Ishikawa (cell line): ENCODE measurements at regions not wholly inside any gene's neighbourhood (a gene's known extent, or its start where the extent isn't known, plus 50 kb on each side); places are given as distances from the start of the nearest gene placed in this dataset.

Source experiments
- CEBPB ChIP-seq: IDR thresholded peaks from 2 replicates; pipeline ENCODE4 v1.6.1; 2012
- CREB1 ChIP-seq: IDR thresholded peaks from 2 replicates; pipeline ENCODE4 v1.6.1; 2012; ENCODE audit warnings: low read depth
- EP300 ChIP-seq: IDR thresholded peaks from 2 replicates; pipeline ENCODE4 v1.6.1; 2012; ENCODE audit warnings: borderline replicate concordance
- FOXM1 ChIP-seq: IDR thresholded peaks from 2 replicates; pipeline ENCODE4 v1.6.1; 2012; ENCODE audit warnings: low read depth, borderline replicate concordance
- MAX ChIP-seq: IDR thresholded peaks from 2 replicates; pipeline ENCODE4 v1.6.1; 2012
- NFIC ChIP-seq: IDR thresholded peaks from 2 replicates; pipeline ENCODE4 v1.6.1; 2012
- RAD21 ChIP-seq: IDR thresholded peaks from 2 replicates; pipeline ENCODE4 v1.6.1; 2012; ENCODE audit warnings: low read depth
- TAF1 ChIP-seq: IDR thresholded peaks from 2 replicates; pipeline ENCODE4 v1.6.1; 2012; ENCODE audit warnings: low read depth, mild to moderate bottlenecking
- TCF12 ChIP-seq: IDR thresholded peaks from 2 replicates; pipeline ENCODE4 v1.6.1; 2012; ENCODE audit warnings: low read depth
- TEAD4 ChIP-seq: IDR thresholded peaks from 2 replicates; pipeline ENCODE4 v1.6.1; 2012
- YY1 ChIP-seq: IDR thresholded peaks from 2 replicates; pipeline ENCODE4 v1.6.1; 2012; ENCODE audit warnings: low read depth
- ZBTB7A ChIP-seq: IDR thresholded peaks from 2 replicates; pipeline ENCODE4 v1.6.1; 2012; ENCODE audit warnings: low read depth
- TF ChIP-seq, protein P1 (sequence below): IDR thresholded peaks from 2 replicates; pipeline ENCODE4 v1.6.1; 2012; ENCODE audit warnings: low read depth, mild to moderate bottlenecking
- TF ChIP-seq, protein P2 (sequence below): IDR thresholded peaks from 2 replicates; pipeline ENCODE4 v1.6.1; 2012

- TF ChIP-seq TAF1 (no peak), CREB1 (no peak)
- TF ChIP-seq, protein P1, sequence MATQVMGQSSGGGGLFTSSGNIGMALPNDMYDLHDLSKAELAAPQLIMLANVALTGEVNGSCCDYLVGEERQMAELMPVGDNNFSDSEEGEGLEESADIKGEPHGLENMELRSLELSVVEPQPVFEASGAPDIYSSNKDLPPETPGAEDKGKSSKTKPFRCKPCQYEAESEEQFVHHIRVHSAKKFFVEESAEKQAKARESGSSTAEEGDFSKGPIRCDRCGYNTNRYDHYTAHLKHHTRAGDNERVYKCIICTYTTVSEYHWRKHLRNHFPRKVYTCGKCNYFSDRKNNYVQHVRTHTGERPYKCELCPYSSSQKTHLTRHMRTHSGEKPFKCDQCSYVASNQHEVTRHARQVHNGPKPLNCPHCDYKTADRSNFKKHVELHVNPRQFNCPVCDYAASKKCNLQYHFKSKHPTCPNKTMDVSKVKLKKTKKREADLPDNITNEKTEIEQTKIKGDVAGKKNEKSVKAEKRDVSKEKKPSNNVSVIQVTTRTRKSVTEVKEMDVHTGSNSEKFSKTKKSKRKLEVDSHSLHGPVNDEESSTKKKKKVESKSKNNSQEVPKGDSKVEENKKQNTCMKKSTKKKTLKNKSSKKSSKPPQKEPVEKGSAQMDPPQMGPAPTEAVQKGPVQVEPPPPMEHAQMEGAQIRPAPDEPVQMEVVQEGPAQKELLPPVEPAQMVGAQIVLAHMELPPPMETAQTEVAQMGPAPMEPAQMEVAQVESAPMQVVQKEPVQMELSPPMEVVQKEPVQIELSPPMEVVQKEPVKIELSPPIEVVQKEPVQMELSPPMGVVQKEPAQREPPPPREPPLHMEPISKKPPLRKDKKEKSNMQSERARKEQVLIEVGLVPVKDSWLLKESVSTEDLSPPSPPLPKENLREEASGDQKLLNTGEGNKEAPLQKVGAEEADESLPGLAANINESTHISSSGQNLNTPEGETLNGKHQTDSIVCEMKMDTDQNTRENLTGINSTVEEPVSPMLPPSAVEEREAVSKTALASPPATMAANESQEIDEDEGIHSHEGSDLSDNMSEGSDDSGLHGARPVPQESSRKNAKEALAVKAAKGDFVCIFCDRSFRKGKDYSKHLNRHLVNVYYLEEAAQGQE, result no peak
These were observed 120.8 kb upstream of the NANOS1 start for GRCh38 chr10:118908557-118909256.

- TF ChIP-seq NFIC (no peak), TAF1 (no peak), RAD21 (no peak), TEAD4 (no peak), EP300 (no peak), CEBPB (no peak), ZBTB7A (no peak), CREB1 (no peak)
- TF ChIP-seq, protein P1, result no peak
- TF ChIP-seq, protein P2, sequence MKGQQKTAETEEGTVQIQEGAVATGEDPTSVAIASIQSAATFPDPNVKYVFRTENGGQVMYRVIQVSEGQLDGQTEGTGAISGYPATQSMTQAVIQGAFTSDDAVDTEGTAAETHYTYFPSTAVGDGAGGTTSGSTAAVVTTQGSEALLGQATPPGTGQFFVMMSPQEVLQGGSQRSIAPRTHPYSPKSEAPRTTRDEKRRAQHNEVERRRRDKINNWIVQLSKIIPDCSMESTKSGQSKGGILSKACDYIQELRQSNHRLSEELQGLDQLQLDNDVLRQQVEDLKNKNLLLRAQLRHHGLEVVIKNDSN, result no peak
These were observed 118.8 kb upstream of the NANOS1 start for GRCh38 chr10:118910702-118911101.

DNA sequence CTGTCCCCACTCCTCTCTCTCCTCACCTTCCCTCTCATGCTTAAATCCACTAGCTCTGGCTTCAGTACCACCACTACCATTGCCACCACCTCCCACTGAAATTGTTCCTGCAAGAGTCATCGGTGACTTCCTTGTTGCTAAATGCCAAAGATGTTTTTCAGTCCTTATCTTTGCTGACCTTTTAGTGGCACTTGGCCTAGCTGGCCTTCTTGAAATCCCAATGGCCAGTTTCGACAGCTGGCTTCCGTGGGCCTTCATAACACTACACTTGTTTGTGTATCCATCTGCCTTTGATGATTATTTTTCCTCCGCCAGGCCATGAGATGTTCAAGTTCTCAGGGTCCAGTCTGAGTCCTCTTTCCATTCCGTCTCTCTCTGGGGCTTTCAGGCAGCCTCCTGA lies 118.2 kb upstream of the NANOS1 start:
- TF ChIP-seq CEBPB, result no peak
- TF ChIP-seq TCF12, result no peak
- TF ChIP-seq TEAD4, result no peak
- no peak for TF ChIP-seq TAF1
- no peak for TF ChIP-seq EP300
- no peak for TF ChIP-seq YY1
- TF ChIP-seq MAX, result no peak
- no peak for TF ChIP-seq FOXM1
- TF ChIP-seq, protein P2, result no peak
- TF ChIP-seq NFIC, result no peak
- TF ChIP-seq, protein P1, result no peak
- TF ChIP-seq RAD21, result no peak
- no peak for TF ChIP-seq CREB1
- TF ChIP-seq ZBTB7A, result no peak

GRCh38 chr10:118912961-118913600 lies 116.4 kb upstream of the NANOS1 start:
- TF ChIP-seq RAD21 (no peak), CREB1 (no peak), TCF12 (no peak), FOXM1 (no peak)
- TF ChIP-seq, protein P1, result no peak
- TF ChIP-seq, protein P2, result no peak
